ENCODE measurements at regions not wholly inside any gene's neighbourhood (a gene's known extent, or its start where the extent isn't known, plus 50 kb on each side); places are given as distances from the start of the nearest gene placed in this dataset.

DNA sequence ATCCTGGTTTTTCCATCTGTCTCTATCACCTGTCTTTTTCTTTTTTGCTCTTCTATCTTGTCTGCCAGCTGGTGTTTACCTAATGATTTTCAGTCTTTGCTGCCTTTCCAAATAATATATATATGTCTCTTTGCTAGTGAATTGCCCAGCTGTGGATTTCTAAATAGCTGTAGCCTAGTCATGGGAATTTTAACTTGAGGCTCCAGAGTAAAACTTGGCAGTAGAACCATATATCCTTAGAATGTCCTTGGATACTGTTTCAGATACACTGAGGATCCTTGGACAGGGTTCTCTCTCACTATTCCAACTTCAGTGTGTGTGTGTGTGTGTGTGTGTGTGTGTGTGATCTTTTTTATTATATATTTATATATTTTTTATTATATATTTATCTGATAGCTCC is 2285.3 kb downstream of the LRRC4C start:
- TF ChIP-seq POLR2A (IDR thresholded peaks at IDR 0.05; ENCODE audit: low read length) = no peak
- no peak for TF ChIP-seq GATA1 (IDR thresholded peaks at IDR 0.05; ENCODE audit: low read depth, low read length)
